Gastroesophageal sphincter (tissue), 3 donors: ENCODE measurements at regions not wholly inside any gene's neighbourhood (a gene's known extent, or its start where the extent isn't known, plus 50 kb on each side); places are given as distances from the start of the nearest gene placed in this dataset.

Experiments used
- POLR2A ChIP-seq, 2 donors: fragments of 450-650 bp; IDR thresholded peaks; one replicate each; pipeline ENCODE4 v1.6.1; 2017; ENCODE audit warnings: antibody characterized with exemption in 2 of 2, mild to moderate bottlenecking in 2 of 2, moderate library complexity in 1 of 2
- POLR2AphosphoS5 ChIP-seq: sonication (generic); formaldehyde crosslinking; IDR thresholded peaks from one replicate; pipeline ENCODE4 v1.6.1; 2017; ENCODE audit warnings: antibody characterized with exemption
- TF ChIP-seq, protein P1 (sequence below), 4 experiments: fragments of 200-600 bp in 2 of 4; fragments of 450-650 bp in 2 of 4; sonication (generic) in 1 of 4; IDR thresholded peaks; one replicate each; pipeline ENCODE4 v1.5.1; 2017 to 2019; ENCODE audit warnings: antibody characterized with exemption in 4 of 4, mild to moderate bottlenecking in 2 of 4, moderate library complexity in 2 of 4

DNA sequence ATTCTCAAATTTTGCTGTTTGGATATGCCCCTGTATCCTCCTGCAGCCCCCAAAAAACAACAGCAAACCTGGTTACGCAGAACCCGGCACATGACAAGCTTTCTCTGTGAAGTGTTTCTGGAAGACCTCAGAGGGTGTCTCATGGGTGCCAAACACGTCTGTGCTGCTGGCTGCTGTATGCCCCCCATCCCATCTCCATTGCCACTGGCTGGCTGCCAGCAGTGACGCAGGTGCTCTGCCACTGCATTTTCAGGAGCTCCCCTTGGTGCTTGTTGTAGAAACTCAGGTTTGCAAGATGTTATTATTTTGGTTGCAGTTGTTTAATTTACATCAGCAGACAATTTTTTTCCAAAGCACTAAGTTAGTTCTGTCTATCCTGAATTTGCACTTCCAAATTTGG is 166.4 kb upstream of the FANCL start:
- TF ChIP-seq, protein P1, sequence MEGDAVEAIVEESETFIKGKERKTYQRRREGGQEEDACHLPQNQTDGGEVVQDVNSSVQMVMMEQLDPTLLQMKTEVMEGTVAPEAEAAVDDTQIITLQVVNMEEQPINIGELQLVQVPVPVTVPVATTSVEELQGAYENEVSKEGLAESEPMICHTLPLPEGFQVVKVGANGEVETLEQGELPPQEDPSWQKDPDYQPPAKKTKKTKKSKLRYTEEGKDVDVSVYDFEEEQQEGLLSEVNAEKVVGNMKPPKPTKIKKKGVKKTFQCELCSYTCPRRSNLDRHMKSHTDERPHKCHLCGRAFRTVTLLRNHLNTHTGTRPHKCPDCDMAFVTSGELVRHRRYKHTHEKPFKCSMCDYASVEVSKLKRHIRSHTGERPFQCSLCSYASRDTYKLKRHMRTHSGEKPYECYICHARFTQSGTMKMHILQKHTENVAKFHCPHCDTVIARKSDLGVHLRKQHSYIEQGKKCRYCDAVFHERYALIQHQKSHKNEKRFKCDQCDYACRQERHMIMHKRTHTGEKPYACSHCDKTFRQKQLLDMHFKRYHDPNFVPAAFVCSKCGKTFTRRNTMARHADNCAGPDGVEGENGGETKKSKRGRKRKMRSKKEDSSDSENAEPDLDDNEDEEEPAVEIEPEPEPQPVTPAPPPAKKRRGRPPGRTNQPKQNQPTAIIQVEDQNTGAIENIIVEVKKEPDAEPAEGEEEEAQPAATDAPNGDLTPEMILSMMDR (IDR thresholded peaks at IDR 0.05): no peak
- no peak for TF ChIP-seq POLR2A (IDR thresholded peaks at IDR 0.05)
- no peak for TF ChIP-seq POLR2AphosphoS5
